Esophagus squamous epithelium (tissue), 5 donors: ENCODE measurements at regions not wholly inside any gene's neighbourhood (a gene's known extent, or its start where the extent isn't known, plus 50 kb on each side); places are given as distances from the start of the nearest gene placed in this dataset.

Source experiments
- DNase-seq: peaks from one replicate; lab custom pipeline; 2025; lab: John Stamatoyannopoulos, UW
- H3K27ac ChIP-seq, 4 donors: fragments of 200-600 bp; sonication (generic); one replicate each; pipeline ENCODE4 v1.5.1; 2016 to 2019; ENCODE audit warnings: mild to moderate bottlenecking in 1 of 4
- H3K27me3 ChIP-seq, 4 donors: fragments of 200-600 bp; sonication (generic); 1 replicate in 3 of 4; 2 replicates in 1 of 4; pipeline versions ENCODE4 v1.5.1 to v1.6.0; 2017 to 2021; ENCODE audit warnings: antibody characterized with exemption in 1 of 4
- H3K36me3 ChIP-seq, 3 donors: fragments of 200-600 bp; sonication (generic); one replicate each; pipeline ENCODE4 v1.5.1; 2016 to 2019
- H3K4me1 ChIP-seq, 3 donors: fragments of 200-600 bp; sonication (generic); one replicate each; pipeline ENCODE4 v1.5.1; 2017 to 2019
- H3K4me3 ChIP-seq, 4 donors: fragments of 200-600 bp; sonication (generic); 1 replicate in 3 of 4; 2 replicates in 1 of 4; pipeline ENCODE4 v1.5.1; 2016 to 2019; ENCODE audit warnings: mild to moderate bottlenecking in 2 of 4, moderate library complexity in 1 of 4
- H3K9me3 ChIP-seq, 3 donors: fragments of 200-600 bp; sonication (generic); one replicate each; pipeline ENCODE4 v1.5.1; 2016 to 2019
- CTCF ChIP-seq, 6 experiments: fragments of 450-650 bp in 4 of 6; fragments of 200-600 bp in 2 of 6; sonication (generic) in 2 of 6; IDR thresholded peaks; one replicate each; pipeline ENCODE4 v1.5.1; 2016 to 2019; ENCODE audit warnings: antibody characterized with exemption in 6 of 6, mild to moderate bottlenecking in 4 of 6, moderate library complexity in 4 of 6
- POLR2A ChIP-seq, 4 donors: fragments of 450-650 bp; IDR thresholded peaks; one replicate each; pipeline ENCODE4 v1.6.1; 2017; ENCODE audit warnings: antibody characterized with exemption in 4 of 4, mild to moderate bottlenecking in 4 of 4, moderate library complexity in 3 of 4
- WGBS, 2 donors: methylation state at CpG; one replicate each; pipeline ENCODE4 v1.1.5; 2018; 5-methylcytosine and 5-hydroxymethylcytosine counted together
- intact Hi-C: fragments of 100-400 bp; cut with DNase I; formaldehyde crosslinking; loops from one replicate; pipeline ENCODE4 v1.15.0; 2022
- donor health status: DM: yes; HTN: yes; CAD: no.

- H3K9me3 ChIP-seq, result no peaks in the 10 kb centered on the region
- TF ChIP-seq POLR2A (IDR thresholded peaks at IDR 0.05), result no peak
- no peak for TF ChIP-seq CTCF (IDR thresholded peaks at IDR 0.05)
- no peak overlapping the region for H3K4me3 ChIP-seq
- no peaks in the 10 kb centered on the region for H3K36me3 ChIP-seq
- WGBS, 2 donors, result 29 to 36% methylated on average over 1 of the region's 1 CpG
- intact Hi-C loops, result no loop called here
- H3K4me1 ChIP-seq, result no peaks in the 10 kb centered on the region
- no peak for DNase-seq
- no peaks in the 10 kb centered on the region for H3K27me3 ChIP-seq
- no peak overlapping the region for H3K27ac ChIP-seq
These were observed 125.2 kb upstream of the PBX1 start for GRCh38 chr1:164433818-164434170.

GRCh38 chr1:164440232-164440631 lies 118.8 kb upstream of the PBX1 start:
- no peaks in the 10 kb centered on the region for H3K36me3 ChIP-seq
- no peaks in the 10 kb centered on the region for H3K4me1 ChIP-seq
- peak in 1 of 6 experiments; percentile 22 for TF ChIP-seq CTCF (IDR thresholded peaks at IDR 0.05)
- no peak for TF ChIP-seq POLR2A (IDR thresholded peaks at IDR 0.05)
- 85 to 90% methylated on average over 1 of the region's 1 CpG for WGBS, 2 donors
- H3K27ac ChIP-seq, result no peak overlapping the region
- no peaks in the 10 kb centered on the region for H3K9me3 ChIP-seq
- no peaks in the 10 kb centered on the region for H3K27me3 ChIP-seq
- intact Hi-C loops, result no loop called here
- DNase-seq, result no peak
- H3K4me3 ChIP-seq, result no peak overlapping the region

- Histone ChIP-seq H3K36me3 (no peaks in the 10 kb centered on the region), H3K27ac (no peak overlapping the region), H3K9me3 (no peaks in the 10 kb centered on the region), H3K4me1 (no peaks in the 10 kb centered on the region), H3K4me3 (no peak overlapping the region), H3K27me3 (no peaks in the 10 kb centered on the region)
- 83 to 95% methylated on average over 1 of the region's 1 CpG for WGBS, 2 donors
- no peak for DNase-seq
- TF ChIP-seq POLR2A (IDR thresholded peaks at IDR 0.05) (no peak), CTCF (IDR thresholded peaks at IDR 0.05) (no peak)
- intact Hi-C loops, result no loop called here
These were observed 115.8 kb upstream of the PBX1 start for GRCh38 chr1:164443166-164443565.

GRCh38 chr1:164443836-164444235 lies 115.1 kb upstream of the PBX1 start:
- WGBS, 2 donors, result 89 to 92% methylated on average over 1 of the region's 1 CpG
- intact Hi-C loops, result no loop called here
- Histone ChIP-seq H3K27ac (no peak overlapping the region), H3K36me3 (no peaks in the 10 kb centered on the region), H3K9me3 (no peaks in the 10 kb centered on the region), H3K4me1 (no peaks in the 10 kb centered on the region), H3K4me3 (no peak overlapping the region), H3K27me3 (no peaks in the 10 kb centered on the region)
- DNase-seq, result no peak
- TF ChIP-seq CTCF (IDR thresholded peaks at IDR 0.05), result no peak
- TF ChIP-seq POLR2A (IDR thresholded peaks at IDR 0.05), result no peak

GRCh38 chr1:164446020-164446419 lies 113.0 kb upstream of the PBX1 start:
- H3K27ac ChIP-seq, result no peak overlapping the region
- H3K9me3 ChIP-seq, result no peaks in the 10 kb centered on the region
- intact Hi-C loops, result no loop called here
- no peak for DNase-seq
- WGBS, 2 donors, result 87 to 91% methylated on average over 6 of the region's 6 CpGs
- H3K27me3 ChIP-seq, result no peaks in the 10 kb centered on the region
- TF ChIP-seq POLR2A (IDR thresholded peaks at IDR 0.05), result no peak
- no peak for TF ChIP-seq CTCF (IDR thresholded peaks at IDR 0.05)
- no peak overlapping the region for H3K4me3 ChIP-seq
- H3K36me3 ChIP-seq, result no peaks in the 10 kb centered on the region
- no peaks in the 10 kb centered on the region for H3K4me1 ChIP-seq
